Adrenal gland (tissue), 5 donors: ENCODE measurements at regions not wholly inside any gene's neighbourhood (a gene's known extent, or its start where the extent isn't known, plus 50 kb on each side); places are given as distances from the start of the nearest gene placed in this dataset.

Experiments used
- POLR2A ChIP-seq, 2 donors: fragments of 450-650 bp; IDR thresholded peaks; one replicate each; pipeline ENCODE4 v1.6.1; 2017; ENCODE audit warnings: antibody characterized with exemption in 2 of 2, mild to moderate bottlenecking in 2 of 2, moderate library complexity in 1 of 2
- TF ChIP-seq, protein P1 (sequence below), 6 experiments: fragments of 450-650 bp in 4 of 6; fragments of 200-600 bp in 2 of 6; sonication (generic) in 1 of 6; IDR thresholded peaks; 1 replicate in 5 of 6; 2 replicates in 1 of 6; pipeline versions ENCODE4 v1.5.1 to v1.8.0; 2016 to 2021; ENCODE audit warnings: antibody characterized with exemption in 6 of 6, mild to moderate bottlenecking in 2 of 6, moderate library complexity in 1 of 6
- donor health status: DM: no; HTN: no; CAD: no.

DNA sequence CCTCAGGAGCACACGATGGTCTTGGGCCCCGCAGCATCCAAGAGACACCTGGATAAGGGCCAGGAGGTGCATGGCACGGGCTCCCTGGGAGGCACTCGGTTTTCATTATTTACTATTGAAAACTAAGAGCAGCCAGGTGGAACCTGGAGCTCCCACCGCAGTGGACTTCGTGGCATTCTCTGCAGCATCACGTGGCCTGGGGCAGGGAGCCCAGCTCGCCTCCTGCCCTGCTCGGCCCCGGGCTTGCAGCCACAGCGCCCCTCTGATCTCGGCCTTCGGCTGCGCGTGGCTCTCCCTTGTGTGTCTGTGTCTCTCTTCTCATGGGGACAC is 121.6 kb downstream of the SIK1 start:
- TF ChIP-seq, protein P1, sequence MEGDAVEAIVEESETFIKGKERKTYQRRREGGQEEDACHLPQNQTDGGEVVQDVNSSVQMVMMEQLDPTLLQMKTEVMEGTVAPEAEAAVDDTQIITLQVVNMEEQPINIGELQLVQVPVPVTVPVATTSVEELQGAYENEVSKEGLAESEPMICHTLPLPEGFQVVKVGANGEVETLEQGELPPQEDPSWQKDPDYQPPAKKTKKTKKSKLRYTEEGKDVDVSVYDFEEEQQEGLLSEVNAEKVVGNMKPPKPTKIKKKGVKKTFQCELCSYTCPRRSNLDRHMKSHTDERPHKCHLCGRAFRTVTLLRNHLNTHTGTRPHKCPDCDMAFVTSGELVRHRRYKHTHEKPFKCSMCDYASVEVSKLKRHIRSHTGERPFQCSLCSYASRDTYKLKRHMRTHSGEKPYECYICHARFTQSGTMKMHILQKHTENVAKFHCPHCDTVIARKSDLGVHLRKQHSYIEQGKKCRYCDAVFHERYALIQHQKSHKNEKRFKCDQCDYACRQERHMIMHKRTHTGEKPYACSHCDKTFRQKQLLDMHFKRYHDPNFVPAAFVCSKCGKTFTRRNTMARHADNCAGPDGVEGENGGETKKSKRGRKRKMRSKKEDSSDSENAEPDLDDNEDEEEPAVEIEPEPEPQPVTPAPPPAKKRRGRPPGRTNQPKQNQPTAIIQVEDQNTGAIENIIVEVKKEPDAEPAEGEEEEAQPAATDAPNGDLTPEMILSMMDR (IDR thresholded peaks at IDR 0.05) = no peak
- TF ChIP-seq POLR2A (IDR thresholded peaks at IDR 0.05) = no peak
